SK-MEL-5 (cell line): ENCODE measurements at regions not wholly inside any gene's neighbourhood (a gene's known extent, or its start where the extent isn't known, plus 50 kb on each side); places are given as distances from the start of the nearest gene placed in this dataset.

Source experiments
- DNase-seq: peaks from one replicate; pipeline ENCODE4 v3.0.0-alpha.2; 2016; ENCODE audit warnings: low read depth, low spot score
- in situ Hi-C: cut with HindIII; loops from 2 replicates; pipeline ENCODE4 v1.10.0; 2016; ENCODE audit warnings: low sequenced_read_pairs, high pct_unique_total_duplicates, low pct_unique_long_range_greater_than_20kb

DNA sequence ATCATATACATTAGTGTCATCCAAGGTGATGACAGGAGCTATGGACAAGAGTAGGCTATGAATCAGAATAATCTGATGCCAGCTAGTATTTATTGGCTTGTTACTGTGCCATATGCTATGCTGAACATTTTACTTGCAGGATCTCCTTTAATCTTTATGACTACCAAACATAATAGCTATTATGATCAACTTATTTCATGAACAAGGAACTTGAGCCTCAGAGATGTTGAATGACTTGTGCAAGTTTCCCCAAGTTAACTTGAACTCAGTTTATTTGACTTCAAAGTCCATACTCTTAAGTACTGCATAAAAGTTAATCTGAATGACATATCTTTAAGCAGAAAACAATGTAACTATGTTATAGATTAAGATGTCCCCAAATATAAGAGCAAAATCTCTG lies 178.8 kb upstream of the ARHGAP20 start:
- in situ Hi-C loops, result no loop called here
- DNase-seq, result no peak

DNA sequence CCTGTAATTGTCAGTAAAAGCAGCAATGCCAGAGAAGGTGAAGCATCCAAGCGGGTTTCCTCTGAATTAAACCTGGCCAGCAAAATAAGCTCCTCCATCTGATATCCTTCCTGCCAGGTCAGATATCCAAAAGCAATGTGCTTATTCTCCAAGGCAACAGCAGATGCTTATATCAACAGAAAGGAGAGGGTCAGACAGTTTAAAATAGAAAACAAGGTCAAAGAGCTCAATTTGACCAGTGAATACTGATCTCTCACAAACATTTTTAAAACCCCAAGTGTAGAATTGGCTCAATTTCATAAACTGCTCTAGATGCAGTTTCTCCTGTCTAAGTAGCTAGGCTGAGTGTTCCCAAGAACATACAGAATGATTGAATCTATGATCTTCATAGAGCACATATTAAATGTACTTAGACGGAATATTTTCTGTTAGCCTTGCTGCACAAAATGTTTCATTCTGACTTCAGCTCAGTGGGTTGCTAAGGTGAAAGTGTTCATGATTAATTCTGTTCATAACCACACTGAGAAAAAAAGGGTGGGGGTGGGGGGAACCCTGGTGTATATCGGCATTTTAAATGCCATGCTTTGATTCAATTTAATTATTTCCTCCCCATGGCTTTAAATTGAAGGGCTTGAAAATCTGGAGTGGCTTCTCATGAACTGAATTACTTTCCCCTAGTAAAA lies 174.2 kb upstream of the ARHGAP20 start:
- in situ Hi-C loops, result no loop called here

DNA sequence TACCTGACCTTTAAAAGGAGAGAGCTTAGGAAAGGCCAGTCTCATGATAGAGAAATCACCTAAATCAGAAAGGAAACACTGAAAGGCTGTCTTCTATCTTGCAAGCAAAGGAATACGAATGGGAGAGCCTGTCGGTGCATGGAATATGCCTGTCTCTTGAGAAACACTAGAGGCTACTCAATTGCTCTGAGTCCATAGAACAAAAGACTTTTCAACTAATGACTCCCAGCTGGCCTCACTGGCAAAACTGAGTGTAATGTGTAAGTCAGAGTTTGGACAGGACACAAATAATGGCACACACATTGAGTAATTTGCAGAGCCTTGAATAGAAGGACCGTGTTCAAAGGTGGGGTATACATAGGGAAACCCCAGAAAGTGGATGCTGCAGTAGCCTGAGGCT lies 171.0 kb upstream of the ARHGAP20 start:
- DNase-seq, result no peak
- in situ Hi-C loops, result no loop called here

More for the DNA sequence above, 174.2 kb upstream of the ARHGAP20 start:
- no peak for DNase-seq

DNA sequence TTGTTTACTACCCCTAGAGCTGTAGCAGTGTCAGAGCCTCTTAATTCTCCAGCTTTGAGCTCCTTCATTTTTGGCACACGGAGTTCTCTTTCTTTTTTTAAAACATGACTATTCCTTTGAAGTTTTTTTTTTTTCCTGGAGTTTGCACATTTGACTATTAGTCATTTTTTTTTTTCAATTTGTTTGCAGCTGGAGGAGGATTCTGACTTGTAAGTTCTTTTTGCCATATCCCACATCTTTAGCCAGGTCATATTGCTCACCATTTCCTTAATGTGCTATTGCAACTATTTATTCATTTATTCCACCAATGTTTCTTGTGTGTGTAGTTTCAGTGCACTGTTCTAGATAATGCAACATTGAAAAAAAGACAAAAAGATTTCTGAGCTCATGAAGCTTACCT lies 166.3 kb upstream of the ARHGAP20 start:
- in situ Hi-C loops, result no loop called here
- no peak for DNase-seq

DNA sequence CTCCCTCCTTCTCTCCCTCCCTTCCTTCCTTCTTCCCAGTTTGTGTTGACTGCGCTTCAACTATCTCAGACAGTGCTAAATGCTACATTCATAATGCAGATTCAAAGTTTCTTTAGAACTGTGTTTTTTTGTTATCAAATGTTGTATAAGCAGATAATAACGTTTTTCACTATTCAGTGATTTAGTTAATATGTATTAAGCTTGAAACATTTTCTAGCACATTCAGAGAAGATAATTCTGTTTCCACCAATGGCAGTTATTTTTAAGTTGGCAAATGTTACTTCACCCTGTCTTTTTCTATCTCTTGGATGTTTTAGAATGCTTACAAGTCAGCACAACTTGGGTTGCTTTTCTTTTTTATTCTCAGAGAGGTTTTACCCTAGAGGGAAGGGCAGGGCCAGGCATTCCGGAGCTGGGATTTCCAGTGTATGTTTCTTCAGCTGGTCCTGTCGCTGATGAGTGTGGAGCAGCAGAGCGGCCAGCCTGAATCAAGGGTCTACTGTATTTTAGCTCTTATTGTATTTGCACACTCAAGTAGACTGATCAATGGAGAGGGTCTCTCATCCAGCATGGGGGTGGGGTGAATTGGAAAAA lies 162.3 kb upstream of the ARHGAP20 start:
- DNase-seq, result no peak
- in situ Hi-C loops, result no loop called here

DNA sequence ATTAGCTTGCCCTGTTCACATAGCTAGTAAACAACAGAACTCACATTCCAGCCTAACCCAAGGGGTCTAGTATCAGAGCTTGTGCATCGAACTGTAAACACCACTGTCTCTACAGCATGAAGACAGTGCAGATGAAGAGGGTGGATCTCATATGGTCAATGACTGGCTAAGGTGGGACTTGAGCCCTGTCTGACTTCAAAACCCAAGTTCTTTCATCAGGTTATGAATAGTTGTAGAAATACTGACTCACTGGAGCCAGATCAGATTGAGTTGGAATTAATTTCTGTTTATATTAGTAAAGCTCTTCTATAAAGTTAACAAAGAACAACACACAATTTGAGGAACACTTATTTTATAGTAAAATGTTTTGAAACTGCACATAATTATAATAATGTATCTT lies 161.7 kb upstream of the ARHGAP20 start:
- no peak for DNase-seq
- in situ Hi-C loops, result no loop called here

DNA sequence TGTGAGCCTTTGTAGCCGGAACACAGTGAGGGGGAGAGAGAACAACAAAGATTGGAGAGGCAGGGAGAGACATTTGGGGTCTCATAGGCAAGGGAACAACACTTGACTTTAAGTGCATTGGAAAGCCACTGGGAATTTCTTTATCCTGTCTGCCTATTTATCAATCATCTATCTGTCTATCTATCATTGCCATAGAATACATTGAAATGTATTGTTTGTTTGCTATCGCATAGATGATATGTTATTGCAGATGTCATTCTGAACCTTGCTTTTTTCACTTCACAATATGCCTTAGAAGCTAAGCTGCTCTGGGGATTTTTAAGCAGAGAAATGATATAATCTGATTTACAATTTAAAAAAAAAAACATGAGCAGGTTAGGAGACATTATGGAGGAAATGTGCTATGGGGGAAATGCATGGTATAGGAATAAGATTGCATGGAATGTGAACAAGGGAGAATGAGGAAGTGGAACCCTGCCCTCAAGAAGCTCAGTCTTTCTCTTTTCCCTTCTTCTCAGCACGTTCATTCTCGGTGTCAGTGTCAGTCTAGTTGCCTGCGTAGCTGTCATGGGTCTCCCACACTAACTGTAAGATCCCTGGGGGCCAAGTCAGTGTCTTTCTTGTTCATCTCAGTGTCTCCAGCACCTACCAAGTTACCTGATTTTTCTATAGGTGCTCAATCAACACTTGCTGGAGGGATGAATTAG lies 158.7 kb upstream of the ARHGAP20 start:
- DNase-seq, result no peak
- in situ Hi-C loops, result no loop called here

DNA sequence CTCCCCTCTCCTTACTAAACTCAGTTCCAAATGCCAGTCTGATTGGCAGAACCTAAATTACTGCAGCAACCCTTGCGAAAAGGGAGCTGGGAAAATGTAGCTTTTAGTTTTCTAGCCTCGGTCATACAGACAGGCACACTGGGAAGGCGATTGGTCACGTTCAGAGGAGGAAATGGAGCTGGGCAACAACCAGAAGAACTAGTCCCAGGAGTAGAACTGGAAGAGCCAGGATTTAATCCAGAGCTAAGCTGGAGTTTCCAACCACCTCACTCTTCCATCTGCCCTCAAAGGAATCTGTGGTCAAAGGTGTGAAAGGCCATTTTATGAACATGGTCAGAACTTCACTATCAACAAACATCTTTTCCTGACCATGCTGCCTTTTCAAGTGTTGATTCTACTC lies 155.7 kb upstream of the ARHGAP20 start:
- DNase-seq, result no peak
- in situ Hi-C loops, result no loop called here

DNA sequence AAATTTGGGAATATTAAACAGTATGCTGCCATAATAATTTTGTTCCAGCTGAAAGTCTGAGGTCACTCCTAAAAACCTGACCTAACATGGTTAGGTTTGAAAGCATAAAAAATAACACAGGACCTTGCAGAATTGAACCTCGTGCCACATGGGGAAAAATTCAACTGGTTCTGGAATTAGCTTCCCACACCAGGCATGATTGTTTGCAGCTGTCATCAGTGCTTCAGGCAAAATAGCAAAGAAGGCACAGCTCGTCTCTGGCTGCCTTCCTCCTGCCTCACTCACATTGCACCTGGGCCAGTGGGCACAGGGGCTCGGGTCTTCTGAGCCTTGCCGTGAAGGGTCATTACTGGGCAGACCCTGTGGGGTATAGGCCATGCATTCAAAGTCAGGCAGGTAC lies 153.8 kb upstream of the ARHGAP20 start:
- DNase-seq, result no peak

DNA sequence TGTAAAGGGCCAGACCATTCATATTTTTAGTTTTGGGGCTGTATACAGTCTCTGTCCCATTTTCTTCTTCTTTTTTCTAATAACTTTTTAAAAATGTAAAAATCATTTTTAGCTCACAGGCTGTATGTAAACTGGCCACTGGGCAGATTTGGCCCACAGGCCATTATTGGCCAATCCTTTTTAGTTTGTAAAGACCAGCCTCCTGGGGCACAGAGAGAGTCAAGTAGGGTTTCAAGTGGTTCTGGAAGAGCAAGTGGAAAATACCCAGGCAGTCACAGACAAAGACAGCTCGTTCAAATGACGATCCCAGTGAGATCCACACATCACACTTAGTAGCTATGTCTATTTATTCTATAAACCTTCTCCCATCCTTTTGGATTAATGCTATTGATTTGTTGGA lies 150.2 kb upstream of the ARHGAP20 start:
- DNase-seq, result no peak
- in situ Hi-C loops, result no loop called here

More for the DNA sequence above, 153.8 kb upstream of the ARHGAP20 start:
- in situ Hi-C loops, result no loop called here

DNA sequence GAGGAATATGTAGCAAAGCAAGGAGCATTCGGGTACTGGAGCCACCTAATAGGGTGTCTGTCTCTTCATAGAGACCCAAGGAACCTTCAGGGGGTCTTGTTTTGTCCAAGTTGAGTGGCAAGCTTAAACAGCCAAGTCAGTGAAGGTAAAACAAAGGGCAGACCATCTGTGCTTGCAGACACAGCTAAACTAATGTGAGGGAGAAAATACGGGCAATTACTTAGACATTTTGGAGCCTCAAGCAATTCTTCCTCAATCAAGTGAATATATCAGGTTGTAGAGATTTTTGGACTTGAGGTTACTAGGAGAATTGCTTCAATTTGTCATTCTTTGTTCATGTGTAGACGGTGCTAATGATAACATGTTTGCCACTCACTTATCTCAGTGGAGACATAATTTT lies 148.2 kb upstream of the ARHGAP20 start:
- in situ Hi-C loops, result no loop called here
- DNase-seq, result no peak

DNA sequence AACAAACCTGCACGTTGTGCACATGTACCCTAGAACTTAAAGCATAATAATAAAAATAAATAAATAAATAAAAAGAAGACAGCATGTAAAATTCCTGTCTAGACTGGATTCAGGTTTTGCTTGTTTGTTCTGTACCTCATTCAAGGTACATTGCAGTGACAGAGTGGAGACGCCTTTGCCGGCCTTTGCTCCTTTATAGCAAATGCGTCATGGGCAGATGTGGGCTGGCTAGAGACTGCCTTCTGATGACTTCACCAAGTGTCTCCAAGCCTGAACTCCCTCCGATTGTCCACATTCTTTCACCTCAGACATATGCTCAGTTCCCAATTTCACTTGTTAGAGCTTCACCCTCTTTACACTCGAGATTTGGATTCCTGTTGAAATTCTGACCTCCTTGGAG lies 147.8 kb upstream of the ARHGAP20 start:
- no peak for DNase-seq
- in situ Hi-C loops, result no loop called here

DNA sequence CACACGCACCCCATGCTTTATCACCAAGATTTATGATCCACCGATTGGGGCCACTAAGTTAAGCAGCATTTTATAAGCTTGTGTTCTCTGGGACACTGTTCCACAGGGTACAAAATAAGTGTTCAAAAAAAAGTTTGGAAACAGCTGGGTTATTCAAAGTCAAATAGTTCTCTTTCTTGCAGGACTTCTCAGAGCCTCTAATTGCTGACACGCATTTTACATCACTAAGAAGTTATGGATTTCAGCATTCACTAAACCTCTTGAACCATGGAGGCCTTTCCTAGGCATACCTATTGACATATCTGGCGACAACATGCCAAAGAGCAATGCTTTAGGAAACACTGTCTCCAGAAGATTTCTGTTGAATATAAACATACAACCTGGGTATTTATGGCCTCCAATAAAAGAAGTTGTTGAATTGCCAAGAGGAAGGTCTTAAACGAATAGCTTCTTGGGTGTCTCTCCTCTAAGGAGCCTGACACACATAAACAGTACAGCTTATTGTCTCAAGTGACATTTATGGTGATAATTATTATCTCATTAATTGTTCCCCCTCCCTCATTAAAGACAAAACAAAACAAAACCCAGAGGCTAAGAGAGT lies 147.1 kb upstream of the ARHGAP20 start:
- in situ Hi-C loops, result no loop called here
- no peak for DNase-seq

DNA sequence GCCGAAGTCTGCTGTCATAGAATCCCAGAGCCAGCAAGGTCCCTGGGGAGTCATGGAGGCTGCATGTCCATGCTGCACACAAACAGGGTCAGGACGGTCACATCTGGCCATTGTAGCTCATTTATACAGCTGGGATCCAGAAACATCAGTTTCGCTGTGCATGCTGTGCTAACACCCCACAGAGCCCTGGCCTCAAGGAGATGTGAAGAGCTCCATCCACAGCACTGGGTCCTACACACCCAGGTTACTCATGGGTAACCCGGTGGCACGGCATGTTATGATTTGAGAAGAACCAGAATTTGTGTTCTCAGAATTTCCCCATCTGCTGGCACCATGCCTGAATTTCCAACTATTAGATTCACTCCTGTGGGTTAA lies 146.3 kb upstream of the ARHGAP20 start:
- in situ Hi-C loops, result no loop called here
- no peak for DNase-seq

DNA sequence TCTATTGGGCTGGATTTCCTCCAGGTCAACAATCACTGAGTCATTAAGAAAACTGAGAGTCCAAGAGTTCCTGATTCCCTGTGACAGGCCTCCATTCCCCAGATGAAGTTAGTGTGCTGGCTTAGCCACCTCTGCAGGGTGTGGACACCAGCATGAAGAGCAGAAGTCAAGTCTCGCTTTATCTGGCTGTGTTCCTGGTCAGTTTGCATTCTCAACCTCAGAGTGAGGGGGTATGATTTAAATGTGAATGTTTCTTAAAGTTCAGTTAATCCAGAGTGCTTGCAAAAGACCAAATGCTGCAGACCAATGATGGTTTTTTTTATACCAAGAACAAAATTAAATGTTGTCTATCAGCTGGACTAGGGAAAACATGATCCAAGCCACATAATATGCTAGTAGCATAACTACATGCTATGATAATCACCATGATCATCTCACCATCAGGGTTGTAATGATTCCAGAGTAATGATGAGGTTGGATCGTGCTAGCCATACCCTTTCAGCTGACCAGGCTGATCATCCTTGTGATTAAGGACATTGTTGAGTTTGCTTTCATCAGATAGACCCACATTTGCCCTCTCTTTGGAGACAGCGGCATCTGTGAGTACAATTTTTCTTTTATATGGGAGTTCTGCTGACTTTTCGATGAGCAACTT lies 145.8 kb upstream of the ARHGAP20 start:
- in situ Hi-C loops, result no loop called here
- DNase-seq, result no peak

DNA sequence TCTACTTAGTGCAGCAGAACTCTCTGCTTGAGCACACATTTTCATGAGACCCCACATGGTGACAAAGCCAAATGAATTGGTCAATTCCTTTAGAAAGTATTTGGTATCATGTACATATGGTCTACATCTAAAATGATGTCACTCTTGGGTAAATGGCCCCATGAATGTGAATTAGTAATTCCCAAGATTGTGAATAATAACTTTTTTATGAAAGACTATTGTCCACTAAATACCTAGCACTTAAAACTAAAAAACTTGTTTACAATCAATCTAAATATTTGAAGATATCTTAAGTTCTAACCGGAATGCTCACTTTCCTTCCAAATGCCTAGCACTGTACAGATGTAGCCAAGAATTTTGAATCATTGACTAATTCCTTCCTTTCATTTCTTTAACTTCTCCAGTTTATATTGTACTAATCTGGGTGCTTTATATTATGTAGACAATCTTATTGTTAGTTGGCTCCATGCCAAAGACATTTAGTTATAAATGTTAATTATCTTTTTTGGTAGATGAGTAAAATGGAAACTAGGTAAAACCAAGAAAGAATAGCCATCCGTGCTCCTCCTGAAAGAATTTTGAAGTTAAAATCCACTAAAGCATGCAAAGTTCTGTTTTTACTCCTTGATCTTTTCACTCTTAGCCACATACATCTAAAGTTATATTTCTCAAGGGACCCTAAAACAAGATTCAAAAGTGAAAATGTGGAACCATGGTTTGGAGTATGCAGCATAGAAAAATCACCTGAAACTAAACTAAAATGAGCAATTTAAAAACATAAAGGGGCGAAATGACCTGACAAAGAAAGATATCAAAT lies 145.0 kb upstream of the ARHGAP20 start:
- no peak for DNase-seq
- in situ Hi-C loops, result no loop called here

DNA sequence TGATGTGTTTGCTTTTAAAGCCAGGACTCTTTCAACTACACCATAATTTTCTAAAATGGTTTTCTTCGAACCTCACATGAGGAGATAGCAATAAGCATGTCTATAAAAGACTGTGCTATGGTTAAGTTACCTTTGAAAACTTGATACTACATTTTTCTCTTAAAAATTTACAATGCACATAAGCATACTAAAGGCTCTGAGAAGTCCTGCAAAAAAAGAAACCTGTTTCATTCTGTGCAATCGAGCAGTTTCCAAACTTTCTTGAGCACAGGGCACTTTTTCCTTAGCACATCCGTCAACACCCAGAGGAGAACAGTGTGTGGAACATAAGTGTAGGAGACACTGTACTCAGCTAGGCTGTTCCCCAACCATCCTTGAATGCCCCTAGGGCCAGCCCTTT lies 144.1 kb upstream of the ARHGAP20 start:
- in situ Hi-C loops, result no loop called here
- DNase-seq, result no peak

DNA sequence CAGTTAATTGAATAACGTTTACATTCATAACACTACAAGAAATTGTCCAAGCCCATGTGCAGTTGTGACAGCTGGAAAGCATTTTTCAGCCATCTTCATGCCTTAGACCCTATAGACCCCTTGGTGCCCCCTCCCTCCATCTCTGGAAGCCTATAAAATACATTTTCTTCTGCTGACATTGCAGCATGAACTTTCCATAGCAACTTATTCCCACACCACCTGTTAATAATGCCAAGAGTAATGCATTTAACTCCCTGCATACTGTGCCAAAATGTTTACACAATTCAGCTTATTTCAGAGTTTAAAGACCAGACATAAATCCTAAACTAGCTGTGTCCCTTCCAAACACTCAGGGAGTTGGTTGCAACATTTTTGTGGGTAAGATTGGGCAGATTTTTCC lies 143.0 kb upstream of the ARHGAP20 start:
- no peak for DNase-seq
- in situ Hi-C loops, result no loop called here
